ENCODE measurements at regions not wholly inside any gene's neighbourhood (a gene's known extent, or its start where the extent isn't known, plus 50 kb on each side); places are given as distances from the start of the nearest gene placed in this dataset.

DNA sequence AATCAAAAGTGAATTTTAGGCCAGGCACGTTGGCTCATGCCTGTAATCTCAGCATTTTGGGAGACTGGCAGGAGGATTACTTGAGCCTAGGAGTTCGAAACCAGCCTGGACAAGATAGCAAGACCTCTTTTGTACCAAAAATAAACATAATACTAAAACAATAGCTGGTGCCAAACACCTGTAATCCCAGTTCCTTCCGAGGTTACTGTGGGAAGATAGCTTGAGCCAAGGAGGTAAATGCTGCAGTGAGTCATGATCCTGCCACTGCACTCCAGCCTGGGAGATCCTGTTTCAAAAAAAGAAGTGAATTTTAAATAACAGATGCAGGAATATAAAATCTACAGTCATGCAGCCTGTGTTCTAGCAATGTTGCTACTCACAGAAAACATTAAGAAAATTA is 488.3 kb downstream of the PPARGC1A start:
- DNase-seq (ENCODE audit: low read depth) = no peak

DNA sequence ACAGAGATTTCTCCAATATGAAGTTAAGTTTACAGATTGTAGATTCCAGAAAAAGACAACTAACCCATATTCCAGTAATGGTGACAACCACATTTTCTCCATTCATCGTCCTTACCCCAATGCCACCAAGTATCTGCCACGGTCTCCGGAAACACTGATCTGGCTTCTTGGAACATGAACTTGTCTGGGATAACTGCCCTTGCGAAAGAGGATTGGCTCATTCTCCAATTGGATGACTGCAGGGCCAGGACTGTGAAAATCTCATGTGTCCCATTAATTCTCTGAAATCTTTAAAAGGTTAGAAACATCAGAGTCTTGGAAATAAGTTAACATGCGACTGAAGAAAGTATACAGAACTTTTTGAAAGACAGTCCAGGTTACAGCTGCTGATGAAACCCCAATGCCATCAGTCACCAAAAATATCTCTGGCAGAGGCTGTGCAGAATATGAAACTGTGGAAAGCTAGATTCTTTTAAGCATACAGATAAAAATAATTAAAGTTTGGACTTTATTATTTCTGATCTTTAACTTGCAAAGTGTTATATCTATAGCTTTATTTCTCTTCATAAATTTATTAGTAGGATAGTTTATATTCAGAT is 496.9 kb downstream of the PPARGC1A start:
- DNase-seq (ENCODE audit: low read depth) = no peak

DNA sequence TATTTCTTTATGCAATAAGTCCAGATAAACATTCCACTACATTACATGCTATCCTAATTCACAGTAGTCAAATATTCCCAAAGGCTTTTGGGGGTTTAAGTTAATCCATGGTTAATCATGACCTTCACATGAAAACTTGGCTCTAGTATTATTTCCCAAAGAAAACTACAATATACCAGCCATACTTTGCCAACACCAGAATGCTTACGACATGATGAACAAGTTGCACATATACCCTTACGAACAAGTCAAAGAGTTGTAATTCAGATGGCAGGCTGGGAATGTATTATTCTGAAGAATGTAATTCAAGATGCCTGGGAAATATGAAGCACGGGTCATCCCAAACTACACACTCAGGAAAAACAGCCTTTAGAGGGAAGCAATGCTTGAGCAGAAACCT is 499.6 kb downstream of the PPARGC1A start:
- DNase-seq (ENCODE audit: low read depth) = no peak

DNA sequence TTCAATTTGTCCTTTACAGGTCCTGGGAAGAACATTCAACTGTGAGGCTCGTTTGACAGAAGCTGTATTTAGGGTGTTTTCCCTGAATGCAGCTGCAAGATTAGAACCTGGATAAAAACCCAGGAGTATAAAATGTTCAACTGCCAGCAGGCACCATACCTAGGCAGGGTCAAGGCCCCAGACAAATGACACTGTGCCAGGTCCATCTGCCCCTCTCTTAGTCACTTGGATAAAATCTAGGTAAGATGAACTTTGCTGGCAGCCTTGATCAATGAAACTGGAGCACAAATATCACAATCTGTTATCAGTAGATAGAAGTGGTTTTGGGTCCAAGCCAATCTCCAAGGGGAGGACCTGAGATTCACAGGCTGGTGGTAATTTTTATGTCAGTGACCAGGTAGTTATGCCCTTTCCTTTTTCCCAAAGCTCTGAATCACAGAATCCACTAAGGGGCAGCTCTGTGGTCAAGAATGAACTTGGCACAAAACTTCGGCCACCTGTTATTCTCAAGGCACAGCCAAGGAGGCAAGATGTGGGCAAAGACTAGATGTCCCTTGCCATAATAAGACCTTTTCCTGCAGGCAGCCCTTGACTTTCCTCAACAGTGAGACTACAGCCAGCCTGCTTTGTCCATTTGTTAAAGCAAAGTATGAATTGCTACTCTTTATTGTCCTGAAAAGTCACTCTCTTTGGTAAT is 501.0 kb downstream of the PPARGC1A start:
- DNase-seq (ENCODE audit: low read depth) = no peak

DNA sequence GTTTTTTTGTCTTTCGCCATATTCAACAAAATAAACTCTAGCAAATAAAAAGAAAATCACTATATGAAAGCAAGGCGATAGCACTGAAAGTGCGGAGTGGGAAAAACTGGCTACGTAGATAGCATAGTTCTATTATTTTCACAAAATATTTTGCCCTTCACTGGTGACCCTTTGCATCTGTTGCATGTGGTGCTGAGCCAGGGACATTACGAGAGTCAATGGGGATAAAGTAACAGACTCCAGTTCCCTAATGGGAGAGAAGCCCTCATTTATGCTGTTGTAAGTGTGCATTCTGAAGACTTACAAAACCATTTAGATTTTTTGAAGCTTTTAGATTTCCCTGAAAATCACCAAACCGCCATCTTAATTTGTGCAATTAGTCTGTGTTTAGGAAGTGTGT is 501.6 kb downstream of the PPARGC1A start:
- DNase-seq (ENCODE audit: low read depth) = no peak

DNA sequence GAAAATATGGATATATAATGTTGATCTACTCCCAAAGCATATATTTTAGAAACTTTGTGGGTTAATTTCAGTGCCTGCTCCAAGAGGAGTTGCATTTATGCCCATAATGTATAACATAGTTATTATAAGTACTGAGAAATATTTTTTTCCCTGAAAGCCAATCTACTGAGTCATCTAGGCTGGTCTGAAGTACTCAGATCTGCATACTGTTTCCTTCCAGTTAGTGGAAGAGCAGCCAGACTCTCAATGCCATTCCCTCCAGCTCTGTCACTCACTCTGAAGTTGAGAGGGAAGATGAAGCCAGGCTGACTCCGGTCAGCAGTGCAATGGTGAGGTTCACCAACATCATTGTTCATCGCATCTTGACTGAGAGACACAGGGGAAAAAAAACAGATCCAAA is 505.1 kb downstream of the PPARGC1A start:
- DNase-seq (ENCODE audit: low read depth) = no peak

DNA sequence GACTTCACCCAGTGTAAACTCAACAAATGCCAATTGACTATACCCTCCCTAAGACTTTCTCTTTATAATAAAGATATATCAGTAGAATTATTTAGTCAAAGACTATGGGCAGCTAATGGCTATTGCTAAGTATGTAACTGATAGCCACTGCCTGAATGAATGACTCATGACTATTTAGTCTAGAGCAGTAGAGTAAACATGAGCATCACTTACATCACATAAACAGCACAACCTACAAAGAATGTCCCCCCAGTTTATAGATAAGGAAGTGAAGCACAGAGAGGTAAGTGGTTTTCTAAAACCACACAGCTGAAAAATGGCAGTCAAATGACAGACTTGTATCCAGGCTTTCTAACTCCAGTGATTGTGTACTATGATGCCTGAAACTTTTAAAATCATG is 507.0 kb downstream of the PPARGC1A start:
- DNase-seq (ENCODE audit: low read depth) = no peak

DNA sequence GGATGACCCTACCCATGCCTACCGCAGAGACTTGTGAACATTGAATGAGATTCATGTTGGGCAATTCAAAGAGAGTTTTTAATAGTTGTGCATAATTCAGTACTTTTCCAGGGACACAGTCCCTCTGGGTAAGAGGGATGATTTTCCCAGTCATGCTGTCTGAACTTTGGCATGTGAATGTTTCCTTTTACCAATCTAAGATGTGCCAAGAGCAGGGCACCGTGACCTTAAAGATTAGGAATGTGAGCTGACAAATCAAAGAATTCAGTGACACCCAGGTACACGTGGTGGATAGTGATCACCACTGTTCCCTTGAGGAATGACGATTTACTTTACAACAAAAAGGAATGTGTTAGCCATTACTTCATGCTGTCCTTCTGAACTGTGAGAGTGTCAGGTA is 515.6 kb downstream of the PPARGC1A start:
- no peak for DNase-seq (ENCODE audit: low read depth)

DNA sequence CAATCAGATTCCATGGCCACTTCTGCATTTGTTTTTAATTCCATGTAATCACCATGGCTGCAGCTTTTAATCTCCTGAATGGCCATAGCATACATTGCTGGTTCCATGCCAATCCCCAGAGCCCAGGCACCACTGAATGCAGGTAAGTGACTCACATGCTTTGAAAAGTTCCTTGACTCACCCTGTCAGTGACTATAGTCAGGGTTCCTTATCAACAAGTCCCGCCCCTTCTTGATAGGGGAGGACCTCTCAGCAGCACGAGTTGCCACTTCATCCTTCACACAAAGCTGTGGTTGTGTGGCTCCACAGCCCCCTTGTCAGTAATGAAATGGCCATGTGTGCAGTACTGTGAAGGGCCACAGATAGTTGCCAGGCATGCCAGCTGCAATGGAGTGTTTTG is 516.6 kb downstream of the PPARGC1A start:
- DNase-seq (ENCODE audit: low read depth) = no peak

DNA sequence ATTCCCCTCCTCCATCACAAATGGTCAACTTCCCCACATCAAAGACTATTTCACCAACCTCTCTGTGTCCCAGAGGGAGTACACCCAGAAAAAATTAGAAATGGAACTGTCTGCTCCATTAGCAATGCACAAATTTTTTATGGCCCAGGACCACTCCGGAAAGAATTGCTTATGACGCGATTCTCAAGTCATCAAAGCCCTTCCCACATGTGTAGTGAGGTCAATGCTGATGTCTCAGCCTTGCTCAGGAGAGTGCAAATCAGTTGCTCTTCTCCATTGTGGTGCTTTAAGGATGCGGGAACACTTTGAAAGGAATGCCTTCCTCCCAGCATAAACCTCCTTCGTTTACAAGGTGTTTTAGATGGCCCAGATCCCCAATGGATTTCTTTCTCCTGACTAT is 518.3 kb downstream of the PPARGC1A start:
- DNase-seq (ENCODE audit: low read depth) = no peak

DNA sequence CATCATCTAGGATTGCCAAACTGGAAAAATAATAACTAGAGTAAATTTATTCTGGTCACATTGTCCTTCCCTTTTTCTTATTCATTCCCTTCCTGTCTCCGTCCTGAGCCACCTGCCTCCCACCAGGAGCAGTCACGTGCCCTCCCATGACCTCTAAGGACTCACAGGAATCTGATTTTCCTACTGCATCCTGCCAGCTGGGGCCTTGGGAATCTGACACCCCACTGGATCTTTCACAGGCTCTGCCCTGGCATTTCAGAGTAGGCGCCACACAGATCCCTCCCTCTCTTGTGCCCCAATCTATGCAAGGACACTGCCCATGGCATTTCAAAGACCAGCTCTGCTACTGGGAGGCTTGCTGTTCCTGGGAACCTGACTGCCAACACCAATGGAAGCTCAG is 520.5 kb downstream of the PPARGC1A start:
- no peak for DNase-seq (ENCODE audit: low read depth)

DNA sequence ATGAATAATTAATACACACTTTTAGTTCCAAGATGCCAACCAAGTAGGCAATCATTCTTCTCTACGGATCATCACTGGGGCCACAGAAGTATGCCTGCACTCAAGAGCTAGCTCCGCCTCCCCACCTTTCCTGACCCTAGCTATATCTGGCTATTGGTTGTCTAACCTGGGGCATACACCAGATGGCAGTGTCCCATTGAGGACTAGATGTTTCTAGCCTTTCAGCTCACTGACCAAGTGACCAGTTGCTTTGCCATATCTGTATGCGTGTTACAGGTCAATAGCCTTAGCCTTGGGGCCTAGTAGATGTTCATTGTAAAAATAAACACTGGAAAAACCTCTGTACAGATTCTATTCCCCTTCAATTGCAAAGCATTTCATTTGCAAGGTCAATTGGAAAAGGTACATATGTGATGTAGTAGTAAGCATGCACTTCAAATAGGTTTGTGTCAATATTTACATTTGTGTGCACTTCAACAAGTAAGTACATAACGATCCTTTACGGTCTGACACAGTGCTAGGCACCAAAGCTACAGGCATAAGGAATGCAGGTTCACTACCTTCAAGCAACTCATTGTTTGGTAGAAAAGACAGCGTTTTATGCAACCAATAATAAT is 521.7 kb downstream of the PPARGC1A start:
- DNase-seq (ENCODE audit: low read depth) = no peak

DNA sequence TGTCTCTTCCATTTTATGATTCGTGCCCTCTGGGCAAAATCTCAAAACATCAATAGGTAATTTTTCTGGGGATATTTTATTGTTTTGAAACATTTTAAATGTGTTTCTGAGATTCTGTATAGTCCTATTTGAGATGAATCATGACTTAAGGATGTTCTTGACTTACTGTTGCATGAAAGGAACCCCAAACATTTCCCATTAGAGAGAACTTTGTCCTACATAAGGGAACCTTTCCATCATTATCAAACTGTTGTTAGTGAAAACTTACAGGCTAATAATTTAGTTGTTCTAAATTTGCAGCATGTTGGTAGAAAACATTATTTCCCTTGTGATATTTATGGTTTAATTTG is 523.3 kb downstream of the PPARGC1A start:
- no peak for DNase-seq (ENCODE audit: low read depth)

DNA sequence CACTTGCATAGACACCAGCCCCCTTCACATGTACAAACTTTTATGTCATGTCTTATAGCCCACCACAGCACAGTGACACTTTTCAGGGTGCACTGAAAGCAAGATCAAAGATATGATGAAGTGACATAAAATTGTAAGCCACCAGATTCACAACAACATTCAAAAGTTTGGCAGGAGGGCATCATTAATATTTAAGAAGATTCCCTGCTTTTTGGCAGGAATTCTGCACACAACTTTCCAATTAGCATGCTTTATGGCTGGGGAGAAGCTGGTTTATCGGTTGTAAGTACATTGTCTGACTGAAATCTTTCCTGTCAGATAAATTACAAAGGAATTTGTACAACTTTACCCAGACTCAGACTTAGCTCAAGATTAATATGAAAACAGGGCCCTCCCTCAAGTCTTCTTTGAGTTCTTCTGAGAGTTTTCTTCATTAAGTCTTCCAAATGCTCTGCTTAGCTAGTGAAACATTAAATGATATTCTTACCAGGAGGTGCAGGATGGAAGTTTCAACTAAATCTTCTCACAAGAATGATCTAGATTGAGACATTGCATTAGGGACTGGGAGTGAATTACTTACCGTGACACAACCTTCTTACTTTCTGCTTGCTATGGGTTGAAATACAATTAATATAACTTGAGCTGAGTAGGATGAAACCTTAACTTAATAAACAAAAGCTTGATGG is 523.8 kb downstream of the PPARGC1A start:
- DNase-seq (ENCODE audit: low read depth) = no peak

DNA sequence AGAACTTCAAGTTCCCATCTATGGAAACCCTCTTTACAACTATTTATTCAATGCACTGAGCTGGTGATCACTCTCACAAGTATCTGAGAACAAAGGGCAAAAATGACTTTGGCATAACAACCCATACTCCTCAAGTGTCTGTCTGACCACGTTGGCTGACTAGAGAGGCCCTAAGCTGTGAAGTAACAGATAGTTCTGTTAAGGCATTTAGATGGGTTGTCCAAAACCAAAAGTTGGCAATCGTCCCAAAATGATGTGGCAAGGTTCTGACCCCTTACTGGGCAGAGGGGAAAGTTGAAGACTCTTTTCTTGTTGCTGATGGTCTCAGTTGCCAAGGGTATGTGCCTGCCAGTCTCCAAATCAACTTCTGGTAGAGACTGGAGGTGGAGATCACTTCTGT is 524.8 kb downstream of the PPARGC1A start:
- no peak for DNase-seq (ENCODE audit: low read depth)

DNA sequence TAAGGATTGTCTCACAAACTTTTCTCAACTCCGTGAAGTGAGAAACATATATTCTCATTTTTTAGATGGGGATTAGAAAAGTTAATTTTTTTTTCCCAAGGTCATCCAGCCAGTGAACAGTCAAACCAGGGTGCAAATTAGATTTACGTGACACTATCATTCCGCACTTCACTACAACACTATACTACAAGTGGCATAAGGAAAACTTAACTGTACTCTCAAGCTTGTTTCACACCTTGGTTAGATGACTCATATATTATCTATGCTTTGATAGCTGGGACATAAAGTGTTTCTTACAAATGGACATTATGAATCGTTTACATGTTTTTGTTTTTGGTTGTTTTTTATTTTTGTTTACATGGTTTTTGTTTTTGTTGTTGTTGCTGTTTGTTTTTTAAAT is 525.7 kb downstream of the PPARGC1A start:
- DNase-seq (ENCODE audit: low read depth) = no peak

DNA sequence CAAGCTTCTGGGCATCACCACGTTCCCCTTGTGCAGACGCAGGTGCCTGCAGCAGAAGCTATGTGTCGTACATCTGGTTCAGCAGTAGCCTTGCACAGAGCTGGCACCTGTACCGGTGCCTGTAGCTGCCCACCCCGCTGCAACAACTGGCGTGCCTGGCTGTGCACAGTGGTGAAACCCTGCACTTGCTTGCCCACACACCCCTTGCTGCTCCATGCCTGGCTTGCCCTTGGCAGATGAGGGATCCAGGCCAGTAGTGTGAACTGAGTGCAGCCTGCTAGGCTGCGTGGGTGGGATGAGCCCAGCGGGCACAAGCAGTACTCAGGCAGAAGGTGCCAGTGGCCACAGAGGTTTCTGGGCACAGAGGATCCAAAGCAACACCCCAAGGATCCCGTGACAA is 528.4 kb downstream of the PPARGC1A start:
- DNase-seq (ENCODE audit: low read depth) = no peak

DNA sequence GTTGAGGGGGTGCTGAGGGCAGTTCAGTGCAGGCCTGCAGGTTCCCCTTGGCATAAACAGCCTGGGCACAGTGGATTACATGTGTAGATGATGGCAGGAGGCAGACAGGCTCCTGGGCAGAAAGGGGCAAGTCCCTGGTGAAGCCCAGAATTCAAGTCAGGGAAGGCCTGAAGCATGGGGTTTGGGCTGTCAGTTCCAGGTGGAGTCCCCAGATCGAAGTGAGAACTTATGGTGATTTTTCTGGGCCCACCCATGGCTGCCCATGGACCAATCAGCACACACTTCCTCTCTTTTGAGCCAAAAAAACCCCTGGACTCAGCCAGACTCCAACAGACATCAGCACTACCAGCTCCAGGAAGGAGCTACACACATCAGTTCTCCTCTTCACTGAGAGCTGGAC is 529.1 kb downstream of the PPARGC1A start:
- no peak for DNase-seq (ENCODE audit: low read depth)

DNA sequence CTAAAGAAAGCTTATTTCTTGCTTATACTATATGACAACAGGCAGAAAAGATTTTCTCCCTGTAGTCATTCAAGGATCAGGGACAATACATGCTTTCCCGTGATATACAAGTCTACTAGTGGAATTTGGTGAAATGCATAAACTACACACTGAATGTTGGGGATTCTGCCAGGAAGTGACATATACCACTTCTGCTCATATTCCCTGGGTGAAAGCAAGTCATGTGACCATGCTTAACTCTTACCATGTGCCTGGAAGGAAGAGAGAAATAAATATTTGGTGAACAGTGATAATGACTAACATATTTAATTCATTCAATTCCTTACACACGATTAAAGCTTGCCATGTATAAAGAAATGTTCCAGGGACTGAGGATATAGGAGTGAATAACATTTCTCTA is 534.6 kb downstream of the PPARGC1A start:
- DNase-seq (ENCODE audit: low read depth) = no peak

DNA sequence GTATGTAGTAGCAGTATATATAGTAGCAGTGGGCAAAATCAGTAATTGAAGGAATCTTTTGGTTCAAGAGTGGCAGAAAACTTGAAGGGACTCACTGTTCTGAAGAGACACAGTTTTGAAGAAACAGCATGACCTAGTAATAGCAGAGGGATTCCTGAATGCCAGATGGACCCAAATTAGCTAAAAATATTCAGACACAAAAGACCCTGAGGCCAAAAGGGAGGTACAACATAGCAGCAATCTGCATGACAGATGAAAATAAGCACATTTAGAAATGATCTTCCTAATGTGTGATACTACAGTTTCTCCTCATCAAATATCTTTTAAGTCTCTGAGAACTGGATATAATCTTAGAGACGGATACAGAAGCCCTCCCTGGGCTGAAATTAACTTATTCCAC is 536.6 kb downstream of the PPARGC1A start:
- no peak for DNase-seq (ENCODE audit: low read depth)

DNA sequence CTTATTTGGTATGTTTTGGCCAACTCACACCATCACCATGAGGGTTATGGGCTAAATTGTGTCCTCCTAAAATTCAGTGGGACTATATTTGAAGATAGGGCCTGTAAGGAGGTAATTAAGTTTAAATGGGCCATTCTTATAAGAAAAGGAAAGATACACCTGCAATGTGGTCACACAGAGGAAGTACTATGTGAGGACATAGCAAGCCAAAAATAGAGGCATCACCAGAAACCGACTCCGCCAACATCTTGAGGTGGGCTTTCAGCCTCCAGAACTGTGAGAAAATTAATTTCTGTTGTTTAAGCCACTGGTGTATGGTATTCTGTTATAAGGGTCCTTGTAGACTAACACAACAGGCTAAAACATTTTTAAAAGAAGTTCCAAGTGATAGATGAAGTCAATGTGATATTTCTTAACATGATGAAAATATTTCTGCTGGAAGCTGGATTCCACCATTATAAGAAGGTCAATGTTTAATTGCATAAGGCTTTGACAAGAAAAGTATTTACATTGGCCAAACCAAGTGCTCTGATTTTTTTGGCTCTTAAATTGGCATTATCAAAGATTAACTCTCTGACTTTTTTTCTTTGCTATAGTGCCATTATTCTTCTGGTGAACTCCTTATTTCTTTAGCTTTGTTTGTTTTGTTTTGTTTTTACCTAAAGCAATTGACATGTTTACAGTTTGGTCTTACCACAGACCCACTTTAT is 540.9 kb downstream of the PPARGC1A start:
- no peak for DNase-seq (ENCODE audit: low read depth)

DNA sequence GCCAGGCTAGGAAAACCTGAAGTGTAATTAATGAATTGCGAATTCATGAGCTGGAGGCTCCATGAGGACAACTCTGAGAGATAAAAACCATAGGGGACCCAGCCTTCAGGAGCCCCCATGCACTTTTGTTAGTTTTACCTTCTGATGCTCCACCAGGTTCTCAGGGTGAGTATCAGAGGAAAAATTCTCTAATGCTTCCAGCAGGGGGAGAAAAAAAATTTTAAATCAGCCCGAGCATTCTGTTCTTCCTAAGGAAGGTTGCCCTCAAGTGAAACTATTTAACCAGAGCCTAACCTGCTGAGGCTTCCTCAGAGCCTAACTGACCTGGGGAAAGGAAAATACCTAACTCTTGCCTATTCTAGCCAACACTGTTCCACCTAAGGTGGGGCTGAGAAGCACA is 552.6 kb downstream of the PPARGC1A start:
- no peak for DNase-seq (ENCODE audit: low read depth)

Data from GM04504 (cell line).